Neural crest cell (in vitro differentiated cells): ENCODE measurements at regions not wholly inside any gene's neighbourhood (a gene's known extent, or its start where the extent isn't known, plus 50 kb on each side); places are given as distances from the start of the nearest gene placed in this dataset.
"Not testable (repeated sequence)": the region's sequence is repeated elsewhere in the genome, so short reads cannot be mapped to it uniquely, and the experiment has no call there.

Source experiments
- DNase-seq: peaks from one replicate; pipeline ENCODE4 v3.0.0; 2021; ENCODE audit warnings: low read depth, mixed read lengths, low spot score
- H3K27ac Mint-ChIP-seq: one replicate; pipeline ENCODE4 v1.8.0; 2021; ENCODE audit warnings: mild to moderate bottlenecking, mixed read lengths; ENCODE audit not compliant: unreplicated experiment
- H3K27me3 Mint-ChIP-seq: 2 replicates; pipeline ENCODE4 v1.8.0; 2021; ENCODE audit warnings: low read depth, mild to moderate bottlenecking, mixed read lengths
- H3K36me3 Mint-ChIP-seq: 2 replicates; pipeline ENCODE4 v1.8.0; 2021; ENCODE audit warnings: low read depth, mild to moderate bottlenecking, mixed read lengths
- H3K4me1 Mint-ChIP-seq: 2 replicates; pipeline ENCODE4 v1.8.0; 2021; ENCODE audit warnings: mixed read lengths
- H3K4me3 Mint-ChIP-seq: one replicate; pipeline ENCODE4 v1.8.0; 2021; ENCODE audit warnings: mild to moderate bottlenecking, mixed read lengths
- H3K9me3 Mint-ChIP-seq: 2 replicates; pipeline ENCODE4 v1.8.0; 2021; ENCODE audit warnings: mixed read lengths
- TF ChIP-seq, protein P1 (sequence below): fragments of 200-600 bp; sonication (generic); conservative IDR thresholded peaks from 2 replicates; pipeline ENCODE4 v1.5.0; 2021; ENCODE audit warnings: antibody characterized with exemption, mild to moderate bottlenecking

DNA sequence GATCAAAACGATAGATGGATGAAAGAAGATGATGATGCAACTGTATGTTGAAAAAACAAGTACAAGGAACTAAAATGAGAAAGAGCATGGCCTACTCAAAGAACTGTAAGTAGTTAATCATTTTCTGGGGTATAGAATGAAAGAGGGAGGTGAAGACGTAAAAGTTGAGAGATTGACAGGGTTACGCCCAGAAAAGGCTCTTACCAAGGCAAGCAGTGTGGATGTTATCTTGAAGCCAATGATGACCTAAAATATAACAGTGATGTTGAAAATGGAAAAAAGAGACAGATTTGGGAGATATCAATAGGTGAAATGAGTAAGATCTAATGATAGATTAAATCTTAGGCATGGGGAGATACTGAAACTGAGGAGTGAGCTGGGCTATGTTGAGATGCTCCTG lies 80.4 kb upstream of the GNAQ start:
- H3K4me1 Mint-ChIP-seq: no peaks in the 10 kb centered on the region
- TF ChIP-seq, protein P1, sequence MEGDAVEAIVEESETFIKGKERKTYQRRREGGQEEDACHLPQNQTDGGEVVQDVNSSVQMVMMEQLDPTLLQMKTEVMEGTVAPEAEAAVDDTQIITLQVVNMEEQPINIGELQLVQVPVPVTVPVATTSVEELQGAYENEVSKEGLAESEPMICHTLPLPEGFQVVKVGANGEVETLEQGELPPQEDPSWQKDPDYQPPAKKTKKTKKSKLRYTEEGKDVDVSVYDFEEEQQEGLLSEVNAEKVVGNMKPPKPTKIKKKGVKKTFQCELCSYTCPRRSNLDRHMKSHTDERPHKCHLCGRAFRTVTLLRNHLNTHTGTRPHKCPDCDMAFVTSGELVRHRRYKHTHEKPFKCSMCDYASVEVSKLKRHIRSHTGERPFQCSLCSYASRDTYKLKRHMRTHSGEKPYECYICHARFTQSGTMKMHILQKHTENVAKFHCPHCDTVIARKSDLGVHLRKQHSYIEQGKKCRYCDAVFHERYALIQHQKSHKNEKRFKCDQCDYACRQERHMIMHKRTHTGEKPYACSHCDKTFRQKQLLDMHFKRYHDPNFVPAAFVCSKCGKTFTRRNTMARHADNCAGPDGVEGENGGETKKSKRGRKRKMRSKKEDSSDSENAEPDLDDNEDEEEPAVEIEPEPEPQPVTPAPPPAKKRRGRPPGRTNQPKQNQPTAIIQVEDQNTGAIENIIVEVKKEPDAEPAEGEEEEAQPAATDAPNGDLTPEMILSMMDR: no peak
- peaks cover 2% of the 10 kb centered on the region for H3K36me3 Mint-ChIP-seq
- H3K27ac Mint-ChIP-seq: no peak overlapping the region
- H3K4me3 Mint-ChIP-seq: no peak overlapping the region
- peaks cover 8% of the 10 kb centered on the region for H3K9me3 Mint-ChIP-seq
- no peaks in the 10 kb centered on the region for H3K27me3 Mint-ChIP-seq
- DNase-seq: no peak

DNA sequence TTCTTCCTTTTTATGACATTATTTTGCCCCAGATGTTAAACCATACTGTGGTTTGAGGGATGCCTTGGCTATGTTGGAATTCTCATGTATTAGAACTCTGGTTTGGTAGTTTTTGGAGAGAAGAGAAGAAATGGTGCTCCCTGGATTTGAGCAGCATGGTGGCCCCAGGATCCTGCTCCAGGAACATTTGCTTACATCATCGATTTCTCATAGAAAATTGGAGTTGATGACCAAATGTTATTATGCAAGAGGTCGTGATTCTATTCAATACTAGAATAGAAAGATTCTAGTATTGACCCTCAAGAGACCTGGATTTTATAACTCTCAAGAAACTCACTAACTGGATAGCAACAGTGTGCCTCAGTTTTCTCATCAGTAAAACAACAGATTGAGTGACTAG lies 77.5 kb upstream of the GNAQ start:
- H3K9me3 Mint-ChIP-seq: peaks cover 8% of the 10 kb centered on the region
- peaks cover 2% of the 10 kb centered on the region for H3K36me3 Mint-ChIP-seq
- TF ChIP-seq, protein P1: no peak
- H3K4me3 Mint-ChIP-seq: no peak overlapping the region
- no peaks in the 10 kb centered on the region for H3K27me3 Mint-ChIP-seq
- H3K4me1 Mint-ChIP-seq: no peaks in the 10 kb centered on the region
- DNase-seq: no peak
- H3K27ac Mint-ChIP-seq: no peak overlapping the region

DNA sequence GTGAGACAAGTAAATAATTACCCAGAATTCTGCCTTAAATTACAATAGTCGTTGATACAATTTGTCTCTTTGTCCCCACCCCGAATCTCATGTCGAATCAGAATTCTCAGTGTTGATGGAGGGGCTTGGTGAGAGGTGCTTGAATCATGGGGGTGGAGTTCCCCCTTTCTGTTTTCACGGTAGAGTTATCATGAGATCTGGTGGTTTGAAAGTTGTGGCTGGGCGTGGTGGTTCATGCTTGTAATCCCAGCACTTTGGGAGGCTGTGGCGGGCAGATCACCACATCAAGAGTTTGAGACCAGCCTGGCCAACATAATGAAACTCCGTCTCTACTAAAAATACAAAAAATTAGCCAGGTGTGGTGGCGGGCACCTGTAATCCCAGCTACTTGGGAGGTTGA lies 75.0 kb upstream of the GNAQ start:
- not testable (repeated sequence) for H3K27ac Mint-ChIP-seq, H3K9me3 Mint-ChIP-seq, H3K4me1 Mint-ChIP-seq, DNase-seq, H3K4me3 Mint-ChIP-seq, H3K27me3 Mint-ChIP-seq, H3K36me3 Mint-ChIP-seq

DNA sequence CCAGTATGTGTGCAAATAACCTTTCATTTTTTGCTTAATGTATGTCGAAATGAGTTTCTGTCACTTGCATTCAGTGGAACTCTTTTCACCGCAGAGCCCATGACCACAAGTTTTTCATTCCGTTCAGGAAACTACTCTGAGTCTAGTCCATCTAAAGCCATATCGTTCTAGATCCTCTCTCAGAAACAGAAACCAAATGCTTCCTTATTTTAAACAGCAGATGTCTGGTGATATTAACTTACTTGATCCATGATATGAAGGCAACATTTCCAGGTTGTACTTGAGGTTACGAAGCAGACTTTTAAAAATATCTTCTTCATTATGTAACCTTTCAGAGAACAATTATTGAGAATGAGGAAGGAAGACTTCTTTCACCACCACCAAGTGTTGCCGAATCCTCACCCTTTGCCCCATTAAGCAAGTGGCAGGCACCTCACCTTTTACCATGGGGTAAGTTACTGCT lies 72.4 kb upstream of the GNAQ start:
- TF ChIP-seq, protein P1: no peak

DNA sequence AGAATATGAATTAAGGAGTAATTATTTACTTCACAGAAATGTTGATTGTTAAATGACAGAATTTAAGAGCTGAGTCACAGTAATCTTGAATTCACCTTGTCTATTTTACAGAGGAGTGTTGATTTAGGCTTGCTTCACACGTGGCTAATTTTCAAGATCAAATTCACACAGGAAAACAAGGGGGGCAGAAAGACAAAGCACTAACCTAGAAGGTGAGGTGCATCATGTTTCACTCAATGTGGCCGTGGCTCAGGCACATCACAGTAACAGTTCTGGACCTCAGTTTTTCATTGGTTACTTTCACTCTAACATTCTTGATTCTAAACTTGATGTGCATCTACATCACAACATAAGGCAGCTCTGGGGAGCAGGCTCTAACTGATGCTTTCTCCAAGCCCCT lies 69.6 kb upstream of the GNAQ start:
- H3K9me3 Mint-ChIP-seq: no peaks in the 10 kb centered on the region
- TF ChIP-seq, protein P1: no peak
- H3K27me3 Mint-ChIP-seq: no peaks in the 10 kb centered on the region
- no peaks in the 10 kb centered on the region for H3K36me3 Mint-ChIP-seq
- peaks cover 14% of the 10 kb centered on the region for H3K4me1 Mint-ChIP-seq
- DNase-seq: no peak
- H3K4me3 Mint-ChIP-seq: no peak overlapping the region
- H3K27ac Mint-ChIP-seq: no peak overlapping the region

More for the DNA sequence above, 72.4 kb upstream of the GNAQ start:
- Mint-ChIP-seq H3K27ac (no peak overlapping the region), H3K36me3 (no peaks in the 10 kb centered on the region), H3K4me3 (no peak overlapping the region), H3K27me3 (no peaks in the 10 kb centered on the region), H3K9me3 (peaks cover under 1% of the 10 kb centered on the region), H3K4me1 (no peaks in the 10 kb centered on the region)
- no peak for DNase-seq

DNA sequence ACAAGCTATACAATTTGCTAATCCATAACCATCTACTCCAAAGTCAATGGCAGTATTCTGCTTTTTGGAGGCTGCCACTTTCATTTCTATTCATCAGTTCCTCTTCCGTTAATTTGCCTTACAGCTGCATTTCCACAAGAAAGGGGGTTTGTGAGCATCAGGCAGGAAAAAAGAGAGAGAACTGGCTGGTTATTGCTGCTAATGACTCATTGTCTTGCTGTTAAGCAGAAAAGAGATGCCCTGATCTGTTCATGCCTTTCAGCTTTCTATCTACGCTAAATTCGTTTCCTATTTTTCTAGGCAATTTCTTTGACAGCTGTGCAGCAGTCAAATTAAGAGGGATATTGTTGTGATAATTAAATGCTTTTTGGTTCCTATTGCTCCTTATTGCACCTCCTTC lies 65.9 kb upstream of the GNAQ start:
- TF ChIP-seq, protein P1: no peak
- peaks cover 14% of the 10 kb centered on the region for H3K4me1 Mint-ChIP-seq
- H3K27me3 Mint-ChIP-seq: no peaks in the 10 kb centered on the region
- no peaks in the 10 kb centered on the region for H3K9me3 Mint-ChIP-seq
- H3K27ac Mint-ChIP-seq: no peak overlapping the region
- no peaks in the 10 kb centered on the region for H3K36me3 Mint-ChIP-seq
- DNase-seq: no peak
- H3K4me3 Mint-ChIP-seq: no peak overlapping the region
